K562 (cell line): ENCODE measurements at regions not wholly inside any gene's neighbourhood (a gene's known extent, or its start where the extent isn't known, plus 50 kb on each side); places are given as distances from the start of the nearest gene placed in this dataset.

Experiments used
- CHD2 ChIP-seq: IDR thresholded peaks from 2 replicates; pipeline ENCODE4 v1.6.1; 2011; ENCODE audit warnings: low read depth, low read length
- WHSC1 ChIP-seq: IDR thresholded peaks from one replicate; pipeline ENCODE4 v1.6.1; 2012; ENCODE audit warnings: low read length, control low read depth, inconsistent platforms

- TF ChIP-seq CHD2 (no peak), WHSC1 (no peak)
Measured at GRCh38 chr1:79507770-79508169, 501.2 kb upstream of the ADGRL4 start.
